H1 (cell line): ENCODE measurements at regions not wholly inside any gene's neighbourhood (a gene's known extent, or its start where the extent isn't known, plus 50 kb on each side); places are given as distances from the start of the nearest gene placed in this dataset.

Experiments used
- CTCF ChIA-PET: fragments of 300-600 bp; sonication (Branson Sonifier 250); formaldehyde crosslinking; loops from one replicate; lab custom pipeline; 2021; ENCODE audit not compliant: partially characterized antibody; lab: Charles Lee
- POLR2A ChIA-PET: fragments of 300-600 bp; sonication (Branson Sonifier 250); formaldehyde crosslinking; loops from one replicate; lab custom pipeline; 2021; ENCODE audit warnings: inconsistent platforms; ENCODE audit not compliant: partially characterized antibody; lab: Charles Lee
- DNase-seq, 2 experiments: peaks; one replicate each; pipeline versions ENCODE4 v3.0.0 to v3.0.0-alpha.2; 2010 to 2022; ENCODE audit warnings: low spot score in 2 of 2, low read depth in 1 of 2, mixed read lengths in 1 of 2
- FAIRE-seq: peaks from 2 replicates; lab custom pipeline; 2011; peaks lifted over from hg19 to GRCh38; lab: Jason Lieb, UNC
- H2AFZ ChIP-seq: 2 replicates; pipeline ENCODE4 v1.8.1; 2012; ENCODE audit warnings: low read length, inconsistent platforms
- H2AK5ac ChIP-seq: 2 replicates; pipeline ENCODE4 v1.6.1; 2013; ENCODE audit warnings: low read depth, low read length
- H2BK120ac ChIP-seq: replicated peaks from 2 replicates; pipeline ENCODE3; 2013; ENCODE audit warnings: low read depth, low read length, inconsistent platforms
- H2BK12ac ChIP-seq: 2 replicates; pipeline ENCODE4 v1.6.1; 2013; ENCODE audit warnings: low read depth, low read length
- H2BK15ac ChIP-seq: 2 replicates; pipeline ENCODE4 v1.6.1; 2013; ENCODE audit warnings: low read length
- H2BK20ac ChIP-seq: 2 replicates; pipeline ENCODE4 v1.6.1; 2013; ENCODE audit warnings: low read length
- H2BK5ac ChIP-seq: 2 replicates; pipeline ENCODE4 v1.6.1; 2013; ENCODE audit warnings: low read depth, low read length
- H3K14ac ChIP-seq: 2 replicates; pipeline ENCODE4 v1.6.1; 2013; ENCODE audit warnings: inconsistent platforms; ENCODE audit not compliant: insufficient read length
- H3K18ac ChIP-seq: 2 replicates; pipeline ENCODE4 v1.6.1; 2013; ENCODE audit warnings: low read length; ENCODE audit errors: extremely low read depth
- H3K23ac ChIP-seq: 2 replicates; pipeline ENCODE4 v1.6.1; 2013; ENCODE audit warnings: inconsistent platforms; ENCODE audit not compliant: insufficient read length
- H3K23me2 ChIP-seq: 2 replicates; pipeline ENCODE4 v1.6.1; 2013; ENCODE audit warnings: low read depth, low read length
- H3K27ac ChIP-seq: 2 replicates; pipeline ENCODE4 v1.6.1; 2011; ENCODE audit warnings: low read depth, low read length, inconsistent platforms
- H3K27me3 ChIP-seq, 4 experiments: replicated peaks in 1 of 4; 1 replicate in 1 of 4; 2 replicates in 3 of 4; pipeline versions ENCODE4 v1.6.1 to v1.8.1; 2011 to 2013; ENCODE audit warnings: low read length in 3 of 4, mild to moderate bottlenecking in 3 of 4, inconsistent platforms in 2 of 4, mixed read lengths in 2 of 4, moderate library complexity in 1 of 4; ENCODE audit not compliant: control insufficient read depth in 3 of 4, insufficient read depth in 3 of 4; ENCODE audit errors: extremely low read depth in 1 of 4
- H3K36me3 ChIP-seq, 4 experiments: 2 replicates each; pipeline versions ENCODE4 v1.6.1 to v1.8.1; 2011 to 2013; ENCODE audit warnings: mild to moderate bottlenecking in 4 of 4, low read length in 3 of 4, moderate library complexity in 2 of 4, control low read depth in 1 of 4, inconsistent platforms in 1 of 4; ENCODE audit not compliant: insufficient read depth in 4 of 4, control insufficient read depth in 2 of 4
- H3K4ac ChIP-seq: replicated peaks from 2 replicates; pipeline ENCODE3; 2013; ENCODE audit warnings: low read length, low read depth, mixed read lengths, inconsistent platforms; ENCODE audit not compliant: insufficient read length
- H3K4me1 ChIP-seq, 4 experiments: replicated peaks in 1 of 4; 1 replicate in 1 of 4; 2 replicates in 3 of 4; pipeline versions ENCODE4 v1.6.1 to v1.8.1; 2011 to 2013; ENCODE audit warnings: low read length in 3 of 4, inconsistent platforms in 2 of 4, mixed read lengths in 1 of 4; ENCODE audit not compliant: insufficient read depth in 4 of 4, control insufficient read depth in 3 of 4
- H3K4me2 ChIP-seq, 2 experiments: 2 replicates each; pipeline versions ENCODE4 v1.6.1 to v1.8.1; 2011 to 2013; ENCODE audit warnings: low read depth in 2 of 2, low read length in 2 of 2, control low read depth in 1 of 2, inconsistent platforms in 1 of 2, mild to moderate bottlenecking in 1 of 2; ENCODE audit not compliant: insufficient read depth in 1 of 2
- H3K4me3 ChIP-seq, 4 experiments: fragments of 200-600, 300-600 bp in 1 of 4; sonication (generic), shearing (Covaris generic), sonication (Bioruptor Twin) in 1 of 4; 2 replicates each; pipeline versions ENCODE4 v1.5.1 to v1.8.1; 2011 to 2016; ENCODE audit warnings: low read length in 4 of 4, low read depth in 3 of 4, control low read depth in 2 of 4, inconsistent platforms in 2 of 4, mild to moderate bottlenecking in 2 of 4, mixed read lengths in 1 of 4, moderate library complexity in 1 of 4; ENCODE audit not compliant: insufficient read depth in 2 of 4; ENCODE audit errors: extremely low read depth in 1 of 4
- H3K56ac ChIP-seq: replicated peaks from 2 replicates; pipeline ENCODE3; 2013; ENCODE audit warnings: low read depth, mild to moderate bottlenecking, mixed read lengths, low read length, inconsistent platforms; ENCODE audit not compliant: insufficient read length
- H3K79me1 ChIP-seq: 2 replicates; pipeline ENCODE4 v1.6.1; 2013; ENCODE audit warnings: low read depth, low read length, control low read depth
- H3K79me2 ChIP-seq, 2 experiments: 2 replicates each; pipeline versions ENCODE4 v1.6.1 to v1.8.1; 2012 to 2013; ENCODE audit warnings: low read length in 2 of 2, mild to moderate bottlenecking in 2 of 2, inconsistent platforms in 1 of 2; ENCODE audit not compliant: insufficient read depth in 2 of 2, control insufficient read depth in 1 of 2
- H3K9ac ChIP-seq, 4 experiments: replicated peaks in 1 of 4; 1 replicate in 1 of 4; 2 replicates in 3 of 4; pipeline versions ENCODE4 v1.6.1 to v1.8.1; 2011 to 2013; ENCODE audit warnings: low read depth in 3 of 4, low read length in 3 of 4, control low read depth in 2 of 4, mild to moderate bottlenecking in 2 of 4, moderate library complexity in 2 of 4, inconsistent platforms in 1 of 4; ENCODE audit errors: extremely low read depth in 1 of 4
- H3K9me3 ChIP-seq, 2 experiments: 2 replicates each; pipeline versions ENCODE4 v1.6.1 to v1.8.1; 2012 to 2013; ENCODE audit warnings: mild to moderate bottlenecking in 2 of 2, moderate library complexity in 2 of 2, control low read depth in 1 of 2, inconsistent platforms in 1 of 2, low read depth in 1 of 2, low read length in 1 of 2, mixed read lengths in 1 of 2; ENCODE audit not compliant: insufficient read depth in 2 of 2
- H4K20me1 ChIP-seq, 2 experiments: replicated peaks in 1 of 2; 2 replicates each; pipeline versions ENCODE3 to v1.8.1; 2011 to 2013; ENCODE audit warnings: inconsistent platforms in 2 of 2, low read length in 2 of 2, mild to moderate bottlenecking in 1 of 2; ENCODE audit not compliant: insufficient read depth in 2 of 2, control insufficient read depth in 1 of 2
- H4K5ac ChIP-seq: 2 replicates; pipeline ENCODE4 v1.6.1; 2013; ENCODE audit warnings: low read length, low read depth, mixed read lengths, inconsistent platforms; ENCODE audit not compliant: insufficient read length
- H4K8ac ChIP-seq: 2 replicates; pipeline ENCODE4 v1.8.0; 2013; ENCODE audit warnings: mild to moderate bottlenecking, moderate library complexity, low read length, inconsistent platforms; ENCODE audit not compliant: insufficient read depth; ENCODE audit errors: extremely low read depth
- H4K91ac ChIP-seq: replicated peaks from 2 replicates; pipeline ENCODE3; 2013; ENCODE audit warnings: low read length, mixed read lengths, inconsistent platforms; ENCODE audit not compliant: insufficient read length
- HDAC6 ChIP-seq: IDR thresholded peaks from one replicate; pipeline ENCODE4 v1.7.1; 2012; ENCODE audit warnings: low read depth, mild to moderate bottlenecking, inconsistent platforms, low read length, moderate library complexity
- RAD21 ChIP-seq, 2 experiments: IDR thresholded peaks in 1 of 2; conservative IDR thresholded peaks in 1 of 2; 2 replicates each; pipeline ENCODE4 v1.6.1; 2011; ENCODE audit warnings: low read depth in 2 of 2, low read length in 2 of 2, improper control_type of control experiment in 1 of 2, inconsistent platforms in 1 of 2, mild to moderate bottlenecking in 1 of 2, moderate library complexity in 1 of 2
- SP1 ChIP-seq: IDR thresholded peaks from 2 replicates; pipeline ENCODE4 v1.6.1; 2011; ENCODE audit warnings: low read depth, low read length
- SUZ12 ChIP-seq: fragments of 200-600 bp; sonication (generic); IDR thresholded peaks from 2 replicates; pipeline ENCODE4 v1.6.1; 2012; ENCODE audit warnings: mild to moderate bottlenecking, inconsistent platforms, low read length, moderate library complexity, mixed read lengths
- TCF12 ChIP-seq: IDR thresholded peaks from 2 replicates; pipeline ENCODE4 v1.6.1; 2011; ENCODE audit warnings: low read depth, mild to moderate bottlenecking, low read length
- WGBS, 2 experiments: shearing (Covaris generic) in 1 of 2; methylation state at CpG; one replicate each; pipeline versions ENCODE4 v1.1.6 to v1.1.7; 2013 to 2015; ENCODE audit warnings: low lambda C conversion rate in 2 of 2, mixed read lengths in 2 of 2, inconsistent platforms in 1 of 2, low coverage in 1 of 2, missing lambda C conversion rate in 1 of 2; ENCODE audit not compliant: insufficient replicate concordance in 2 of 2, insufficient coverage in 1 of 2, insufficient read length in 1 of 2; ENCODE audit errors: extremely low coverage in 1 of 2, missing lambda C conversion rate in 1 of 2; 5-methylcytosine and 5-hydroxymethylcytosine counted together
- TF ChIP-seq, protein P1 (sequence below), 3 experiments: IDR thresholded peaks; 1 replicate in 2 of 3; 2 replicates in 1 of 3; pipeline versions ENCODE4 v1.5.1 to v1.6.1; 2011; ENCODE audit warnings: low read length in 3 of 3, mild to moderate bottlenecking in 3 of 3, inconsistent platforms in 2 of 3, low read depth in 1 of 3, moderate library complexity in 1 of 3; ENCODE audit not compliant: insufficient read depth in 1 of 3; ENCODE audit errors: control extremely low read depth in 1 of 3

- Histone ChIP-seq H3K27me3 (no peaks in the 10 kb centered on the region), H3K4me3 (no peak overlapping the region), H2BK15ac (no peak overlapping the region), H4K91ac (peak overlapping the region; percentile 36), H2BK5ac (peak overlapping the region; percentile 63; the same call in 1 of the 2 replicates), H2BK120ac (no peak overlapping the region), H2BK12ac (peak overlapping the region; percentile 75; the same call in 1 of the 2 replicates), H3K23ac (no peak overlapping the region), H3K4me1 (peaks cover 0 to 7% (median 3%) of the 10 kb centered on the region in 4 experiments; a peak in 5 of 7 replicates), H3K4ac (no peak overlapping the region), H3K79me1 (no peaks in the 10 kb centered on the region), H2AK5ac (no peak overlapping the region), H4K20me1 (no peaks in the 10 kb centered on the region), H3K14ac (no peak overlapping the region), H2AFZ (peak overlapping the region; percentile 63; the same call in 1 of the 2 replicates), H3K9me3 (no peaks in the 10 kb centered on the region), H3K4me2 (peak overlapping the region in 1 of 2 experiments; percentile 16; a peak in 1 of 4 replicates), H3K9ac (no peak overlapping the region), H3K79me2 (no peaks in the 10 kb centered on the region), H3K18ac (peak overlapping the region; percentile 32; the same call in 1 of the 2 replicates), H4K5ac (no peak overlapping the region), H3K23me2 (no peaks in the 10 kb centered on the region), H2BK20ac (0 out of 2 replicates have a peak overlapping the region, but pooled peaks have one; percentile 66), H3K56ac (no peak overlapping the region), H3K27ac (0 out of 2 replicates have a peak overlapping the region, but pooled peaks have one; percentile 7), H4K8ac (no peak overlapping the region; the same call in 1 of the 2 replicates), H3K36me3 (no peaks in the 10 kb centered on the region; a peak in 2 of 8 replicates)
- TF ChIP-seq SUZ12 (no peak), RAD21 (IDR thresholded peaks at IDR 0.05 in 1 of 2, conservative IDR thresholded peaks at IDR 0.05 in 1 of 2; ENCODE audit: low read depth in 2 of 2, low read length in 2 of 2) (peak; percentile 16 to 46), TCF12 (no peak), HDAC6 (no peak), SP1 (peak; percentile 32; the same call in 1 of the 2 replicates)
- TF ChIP-seq, protein P1, sequence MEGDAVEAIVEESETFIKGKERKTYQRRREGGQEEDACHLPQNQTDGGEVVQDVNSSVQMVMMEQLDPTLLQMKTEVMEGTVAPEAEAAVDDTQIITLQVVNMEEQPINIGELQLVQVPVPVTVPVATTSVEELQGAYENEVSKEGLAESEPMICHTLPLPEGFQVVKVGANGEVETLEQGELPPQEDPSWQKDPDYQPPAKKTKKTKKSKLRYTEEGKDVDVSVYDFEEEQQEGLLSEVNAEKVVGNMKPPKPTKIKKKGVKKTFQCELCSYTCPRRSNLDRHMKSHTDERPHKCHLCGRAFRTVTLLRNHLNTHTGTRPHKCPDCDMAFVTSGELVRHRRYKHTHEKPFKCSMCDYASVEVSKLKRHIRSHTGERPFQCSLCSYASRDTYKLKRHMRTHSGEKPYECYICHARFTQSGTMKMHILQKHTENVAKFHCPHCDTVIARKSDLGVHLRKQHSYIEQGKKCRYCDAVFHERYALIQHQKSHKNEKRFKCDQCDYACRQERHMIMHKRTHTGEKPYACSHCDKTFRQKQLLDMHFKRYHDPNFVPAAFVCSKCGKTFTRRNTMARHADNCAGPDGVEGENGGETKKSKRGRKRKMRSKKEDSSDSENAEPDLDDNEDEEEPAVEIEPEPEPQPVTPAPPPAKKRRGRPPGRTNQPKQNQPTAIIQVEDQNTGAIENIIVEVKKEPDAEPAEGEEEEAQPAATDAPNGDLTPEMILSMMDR (IDR thresholded peaks at IDR 0.05; ENCODE audit: control extremely low read depth in 1 of 3, insufficient read depth in 1 of 3, low read depth in 1 of 3, low read length in 3 of 3): peak; percentile 14 to 34 (median 32)
- DNase-seq: no peak
- 81% methylated on average over 22 of the region's 22 CpGs; no CpG with 5 or more reads in 1 of the 2 experiments for WGBS, 2 experiments
- ChIA-PET CTCF (interaction anchor here (0.7 to 1.7 kb wide), 6 partner anchors 8 to 261 kb away, joined by 3 to 6 read pairs (median 4); no protein-coding TSS in a partner anchor), POLR2A (interaction anchor here (0.9 kb wide), 1 partner anchor 26 kb away, joined by 3 read pairs; no protein-coding TSS in a partner anchor)
- FAIRE-seq: no peak
These were observed 121.8 kb upstream of the RIOK3 start for GRCh38 chr18:23331091-23331920.
